Epithelial cell of proximal tubule (primary cell): ENCODE measurements at regions not wholly inside any gene's neighbourhood (a gene's known extent, or its start where the extent isn't known, plus 50 kb on each side); places are given as distances from the start of the nearest gene placed in this dataset.

Experiments
- DNase-seq: peaks from one replicate; pipeline ENCODE4 v3.0.0-alpha.2; 2011; ENCODE audit warnings: low read depth
- H3K4me3 ChIP-seq: 2 replicates; pipeline ENCODE4 v1.5.1; 2011; ENCODE audit warnings: low read depth, mild to moderate bottlenecking, low read length
- CTCF ChIP-seq: conservative IDR thresholded peaks from 2 replicates; pipeline ENCODE4 v1.5.1; 2012; ENCODE audit warnings: low read depth, mild to moderate bottlenecking, low read length

DNA sequence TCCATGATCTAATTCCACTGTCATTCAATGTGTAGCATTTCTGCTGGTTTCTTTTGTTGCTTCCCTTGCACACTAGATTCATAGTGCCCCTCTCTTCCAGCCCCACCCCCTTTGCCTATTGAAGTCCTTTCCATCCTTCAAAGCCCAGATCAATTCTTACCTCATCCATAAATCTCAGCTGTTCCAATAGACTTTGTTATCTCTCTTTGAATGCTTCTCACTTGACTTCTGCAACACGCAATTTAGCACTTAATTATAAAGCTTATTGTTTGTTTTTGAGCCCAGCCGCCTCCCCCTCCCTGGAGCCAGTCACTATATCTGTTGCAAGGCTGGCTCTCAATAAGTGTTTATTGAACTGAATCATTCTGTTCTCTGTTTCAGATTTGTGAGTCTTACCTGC is 174.6 kb upstream of the TBL1XR1 start:
- DNase-seq: no peak
- TF ChIP-seq CTCF: no peak
- no peak overlapping the region for H3K4me3 ChIP-seq

- no peak for DNase-seq
- H3K4me3 ChIP-seq: no peak overlapping the region
- TF ChIP-seq CTCF: no peak
Measured at GRCh38 chr3:177374323-177374722, 177.0 kb upstream of the TBL1XR1 start.

GRCh38 chr3:177375316-177375715 is 178.0 kb upstream of the TBL1XR1 start:
- no peak for DNase-seq

DNA sequence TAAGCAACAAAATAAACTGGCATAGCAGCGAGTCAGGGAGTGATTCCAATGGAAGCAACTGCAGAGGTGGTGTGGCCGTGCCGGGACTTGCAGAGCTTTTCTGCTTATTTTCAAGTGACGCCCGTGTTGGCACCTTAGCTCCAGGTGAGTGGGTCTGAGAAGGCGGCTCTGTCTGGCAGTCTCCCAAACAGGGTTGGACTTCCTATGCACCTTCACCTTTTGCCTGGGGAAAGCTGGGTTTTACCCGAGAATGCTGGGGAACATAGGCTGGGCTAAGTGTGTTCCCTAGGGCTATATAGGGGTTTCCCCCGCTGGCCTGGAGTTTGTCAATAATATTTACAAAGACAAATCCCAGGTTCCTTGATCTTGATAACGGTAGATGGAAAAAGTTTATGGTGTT is 179.9 kb upstream of the TBL1XR1 start:
- H3K4me3 ChIP-seq: no peak overlapping the region
- no peak for TF ChIP-seq CTCF
- DNase-seq: no peak

More at GRCh38 chr3:177375316-177375715, 178.0 kb upstream of the TBL1XR1 start:
- no peak for TF ChIP-seq CTCF
- no peak overlapping the region for H3K4me3 ChIP-seq

DNA sequence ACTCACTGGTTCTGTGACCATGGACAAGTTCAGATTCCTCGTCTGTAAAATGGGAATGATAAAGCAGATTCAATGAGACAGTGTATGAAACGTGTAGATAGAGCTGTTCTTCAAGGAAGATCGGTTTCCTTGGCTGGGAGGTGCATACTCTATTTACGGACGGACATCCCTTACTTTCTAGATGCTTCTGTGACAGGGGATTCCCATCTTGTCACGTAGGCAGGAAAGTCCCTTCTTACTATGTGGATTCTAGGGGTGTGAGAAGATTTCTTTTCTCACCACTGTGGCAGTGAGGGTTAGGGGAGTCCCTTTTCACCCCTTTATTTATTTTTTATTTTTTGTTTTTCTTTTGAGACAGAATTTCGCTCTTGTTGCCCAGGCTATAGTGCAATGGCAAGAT is 180.9 kb upstream of the TBL1XR1 start:
- TF ChIP-seq CTCF: no peak
- DNase-seq: no peak
- no peak overlapping the region for H3K4me3 ChIP-seq

GRCh38 chr3:177379045-177379444 is 181.8 kb upstream of the TBL1XR1 start:
- DNase-seq: no peak
- no peak overlapping the region for H3K4me3 ChIP-seq
- TF ChIP-seq CTCF: peak; percentile 18

- no peak for DNase-seq
- H3K4me3 ChIP-seq: no peak overlapping the region
- no peak for TF ChIP-seq CTCF
Measured at GRCh38 chr3:177381070-177381469, 183.8 kb upstream of the TBL1XR1 start.
